Nucleus accumbens (tissue), 56 donors: ENCODE measurements at regions not wholly inside any gene's neighbourhood (a gene's known extent, or its start where the extent isn't known, plus 50 kb on each side); places are given as distances from the start of the nearest gene placed in this dataset.
"Not testable (repeated sequence)": the region's sequence is repeated elsewhere in the genome, so short reads cannot be mapped to it uniquely, and the experiment has no call there.

ENCODE experiments used
- DNase-seq, 56 donors: peaks; one replicate each; lab custom pipeline; 2025; lab: John Stamatoyannopoulos, UW

DNA sequence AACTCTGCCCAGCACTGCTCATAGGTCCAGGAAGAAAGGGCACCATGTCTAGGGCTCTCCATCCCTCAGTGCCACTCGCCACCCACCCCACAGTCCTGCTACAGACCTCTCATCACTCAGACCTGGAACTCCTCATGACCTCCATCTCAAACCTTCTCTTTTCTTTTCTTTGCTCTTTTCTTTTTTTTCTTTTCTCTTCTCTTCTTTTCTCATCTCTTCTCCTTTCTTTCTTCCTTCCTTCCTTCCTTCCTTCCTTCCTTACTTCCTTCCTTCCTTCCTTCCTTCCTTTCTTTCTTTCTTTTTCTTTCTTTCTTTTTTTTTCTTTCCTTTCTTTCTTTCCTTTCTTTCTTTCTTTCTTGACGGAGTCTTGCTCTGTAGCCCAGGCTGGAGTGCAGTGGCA is 122.2 kb downstream of the KLF6 start:
- DNase-seq = no peak

DNA sequence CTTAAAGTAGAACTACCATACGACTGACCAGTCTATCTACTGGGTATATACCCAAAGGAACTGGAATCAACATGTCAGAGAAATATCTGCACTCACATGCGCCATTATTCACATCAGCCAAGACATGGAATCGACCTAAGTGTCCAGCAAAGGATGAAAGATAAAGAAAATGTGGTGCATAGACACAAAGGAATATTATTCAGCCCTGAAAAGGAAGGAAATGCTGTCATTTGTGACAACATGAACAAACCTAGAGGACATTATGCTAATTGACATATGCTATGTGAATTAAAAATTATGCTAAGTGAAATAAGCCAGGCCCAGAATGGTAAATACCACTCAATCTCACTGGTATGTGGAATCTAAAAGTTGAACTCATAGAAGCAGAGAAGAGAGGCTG is 123.7 kb downstream of the KLF6 start:
- DNase-seq = no peak

DNA sequence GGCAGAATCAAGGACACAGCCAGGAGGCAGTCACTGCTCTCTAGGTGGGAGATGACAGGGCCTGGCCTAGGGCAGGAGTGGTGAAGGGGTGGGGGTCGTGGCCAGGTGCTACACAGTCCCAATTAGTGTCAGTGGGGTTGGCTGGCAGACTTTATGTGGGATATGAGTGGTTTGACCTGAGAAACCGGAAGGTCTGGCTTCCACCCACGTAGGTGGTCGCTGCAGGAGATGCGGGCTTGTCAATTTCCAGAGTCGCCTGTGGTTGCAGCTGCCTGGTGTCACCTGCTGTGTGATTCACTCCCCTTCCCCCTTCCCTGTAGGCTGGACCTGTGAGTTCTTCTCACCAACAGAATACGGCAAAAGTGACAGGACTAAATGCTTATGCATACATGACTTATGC is 124.3 kb downstream of the KLF6 start:
- DNase-seq = no peak

DNA sequence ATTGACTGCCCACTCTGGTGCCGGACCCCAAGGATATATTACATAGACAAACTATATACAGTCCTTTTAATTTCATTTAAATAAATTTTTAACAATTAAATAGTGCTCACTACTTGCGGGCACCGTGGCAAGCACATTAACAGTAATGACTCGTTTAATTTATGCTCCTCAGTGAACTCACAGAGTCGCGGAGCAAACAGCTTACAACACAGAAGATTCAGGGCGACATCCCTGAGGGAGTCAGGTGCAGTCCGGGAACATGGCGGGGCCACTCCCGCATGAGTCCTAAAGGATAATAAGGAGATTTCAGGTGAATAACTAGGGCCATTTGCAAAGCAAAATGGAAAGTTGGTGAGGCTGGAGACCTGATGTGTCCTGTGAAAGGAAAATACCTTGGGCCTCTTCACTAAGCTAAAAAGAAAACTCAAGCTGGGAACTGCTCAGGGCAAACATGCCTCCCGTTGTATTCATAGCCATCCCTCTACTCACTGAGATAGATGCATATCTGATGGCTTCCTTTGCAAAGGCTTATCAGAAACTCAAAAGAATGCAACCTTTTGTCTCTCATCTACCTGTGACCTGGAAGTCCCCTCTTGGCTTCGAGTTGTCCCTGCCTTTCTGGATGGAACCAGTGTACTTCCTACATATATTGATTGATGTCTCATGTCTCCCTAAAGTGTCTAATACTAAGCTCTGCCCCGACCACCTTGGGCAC is 125.6 kb downstream of the KLF6 start:
- DNase-seq = no peak

DNA sequence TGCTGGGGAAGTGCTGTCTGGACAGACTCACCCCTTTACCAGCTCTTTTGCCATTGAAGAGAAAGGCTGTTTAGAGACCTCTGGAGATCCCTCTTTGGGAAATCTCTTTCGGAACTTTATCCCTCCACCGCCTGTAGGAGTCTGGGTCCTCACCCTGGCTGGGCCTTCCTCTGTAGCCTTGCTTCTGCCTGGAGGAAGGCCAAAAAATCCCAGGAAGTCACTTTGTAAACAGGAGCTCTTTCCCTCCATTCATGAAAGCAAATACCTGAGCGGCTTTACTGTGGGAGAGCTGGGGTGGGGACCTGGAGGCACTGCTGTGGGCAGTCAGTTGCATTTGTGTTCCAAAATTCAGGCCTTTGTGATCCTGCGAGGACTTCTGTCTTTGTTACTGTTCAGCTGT is 126.2 kb downstream of the KLF6 start:
- no peak for DNase-seq

DNA sequence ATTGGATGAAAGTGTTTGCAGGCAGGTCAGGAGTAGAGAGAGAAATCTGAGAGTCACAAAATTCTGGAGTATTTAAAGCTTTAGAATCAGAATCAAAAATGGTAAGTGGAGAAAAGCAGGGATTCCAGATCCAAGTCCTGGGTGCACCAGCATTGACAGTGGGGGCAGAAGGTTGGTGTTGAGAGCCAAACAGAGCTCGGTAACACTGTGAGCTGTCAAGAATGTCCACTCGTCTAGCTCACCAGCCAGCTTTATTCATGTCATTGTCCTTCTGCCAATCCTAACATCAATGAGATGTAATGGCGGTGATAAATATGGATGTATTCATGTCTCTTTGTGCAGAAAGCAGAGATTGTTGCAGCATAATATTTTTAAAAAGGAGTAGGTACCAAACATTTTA is 128.8 kb downstream of the KLF6 start:
- DNase-seq = no peak

DNA sequence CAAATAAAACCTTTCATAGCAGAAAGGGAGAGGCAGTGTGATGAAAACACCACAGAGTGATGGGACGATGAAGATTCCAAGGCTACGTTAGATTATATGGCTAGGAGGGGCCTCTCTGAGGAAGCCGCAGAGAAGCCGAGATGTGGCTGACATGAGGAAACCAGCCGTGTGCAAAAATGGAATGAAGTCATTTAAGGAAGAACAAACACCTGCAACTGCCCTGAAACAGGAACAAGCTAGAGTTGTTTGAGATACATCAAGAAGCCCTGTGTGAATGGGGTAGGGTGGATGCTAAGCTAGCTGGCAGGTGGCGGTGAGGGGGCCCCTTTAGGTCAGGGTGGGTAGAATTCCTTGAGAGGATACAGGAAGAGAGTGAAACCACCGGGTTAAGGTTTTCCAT is 129.5 kb downstream of the KLF6 start:
- no peak for DNase-seq

DNA sequence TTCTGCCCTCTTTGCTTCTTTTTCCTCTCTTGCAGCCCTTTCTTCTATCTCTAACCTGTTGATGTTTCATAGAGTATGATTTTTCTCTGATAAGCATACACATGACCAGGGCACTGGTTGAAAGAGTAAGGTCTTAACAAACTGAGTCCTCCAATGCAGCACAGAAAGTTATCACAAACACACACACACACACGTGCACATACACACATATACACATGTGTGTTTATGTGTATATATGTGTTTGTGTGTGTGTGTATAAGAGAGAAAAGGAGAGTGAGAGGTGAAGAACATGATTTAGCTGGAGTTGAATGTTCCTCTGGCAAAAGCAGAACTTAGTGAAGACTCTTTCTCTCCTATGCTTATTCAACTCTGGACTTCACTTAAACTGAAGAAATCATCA is 130.0 kb downstream of the KLF6 start:
- DNase-seq = no peak

DNA sequence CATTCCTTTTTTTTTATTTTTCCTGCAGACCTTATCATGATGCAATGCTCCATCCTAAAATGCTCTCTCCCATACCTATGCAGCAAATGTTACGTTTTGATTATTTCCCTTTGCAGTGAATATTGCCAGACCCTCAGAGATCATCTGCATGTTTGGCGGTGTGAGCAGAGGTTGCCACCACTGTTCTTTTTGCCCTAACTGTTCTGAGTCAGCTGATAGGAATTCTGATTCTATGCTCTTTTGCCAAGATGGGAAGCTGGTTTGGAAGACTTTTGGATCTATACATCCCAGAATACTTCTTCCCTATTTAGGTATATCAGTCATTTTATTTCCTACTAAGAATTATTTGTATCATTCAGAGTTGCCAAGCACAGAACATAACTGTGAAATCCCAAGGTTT is 130.5 kb downstream of the KLF6 start:
- DNase-seq = no peak

DNA sequence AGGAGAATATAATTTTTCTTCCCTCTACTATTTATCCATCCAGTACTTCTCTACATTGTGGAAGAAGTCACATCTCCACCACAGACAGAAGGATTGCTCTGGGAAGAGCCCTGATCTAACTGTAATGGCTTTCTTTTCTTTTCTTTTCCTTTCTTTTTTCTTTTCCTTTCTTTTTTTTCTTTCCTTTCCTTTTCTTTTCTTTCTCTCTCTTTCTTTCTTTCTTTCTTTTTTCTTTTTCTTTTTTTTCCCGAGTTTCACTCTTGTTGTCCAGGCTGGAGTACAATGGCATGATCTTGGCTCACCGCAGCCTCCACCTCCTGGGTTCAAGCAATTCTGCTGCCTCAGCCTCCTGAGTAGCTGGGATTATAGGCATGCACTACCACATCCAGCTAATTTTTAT is 131.7 kb downstream of the KLF6 start:
- not testable (repeated sequence) for DNase-seq

DNA sequence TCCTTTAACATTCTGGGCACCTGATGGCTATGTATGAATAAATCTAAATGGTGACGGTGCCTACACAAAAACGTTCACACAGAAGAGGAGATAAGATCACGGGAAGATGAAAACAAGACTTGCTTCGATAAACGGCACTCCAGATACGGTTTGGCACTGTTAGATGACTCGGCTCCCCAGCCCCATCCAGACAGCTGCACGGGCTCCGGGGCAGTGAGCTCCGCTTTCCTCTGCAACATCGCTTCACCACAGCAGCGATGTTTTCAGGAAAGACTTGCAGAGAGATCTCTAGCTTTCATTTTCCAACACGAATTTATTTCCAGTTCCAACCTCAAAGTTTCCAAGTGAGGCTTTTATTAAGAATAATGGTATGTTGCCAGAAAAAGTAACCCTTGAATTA is 132.1 kb downstream of the KLF6 start:
- DNase-seq = no peak

DNA sequence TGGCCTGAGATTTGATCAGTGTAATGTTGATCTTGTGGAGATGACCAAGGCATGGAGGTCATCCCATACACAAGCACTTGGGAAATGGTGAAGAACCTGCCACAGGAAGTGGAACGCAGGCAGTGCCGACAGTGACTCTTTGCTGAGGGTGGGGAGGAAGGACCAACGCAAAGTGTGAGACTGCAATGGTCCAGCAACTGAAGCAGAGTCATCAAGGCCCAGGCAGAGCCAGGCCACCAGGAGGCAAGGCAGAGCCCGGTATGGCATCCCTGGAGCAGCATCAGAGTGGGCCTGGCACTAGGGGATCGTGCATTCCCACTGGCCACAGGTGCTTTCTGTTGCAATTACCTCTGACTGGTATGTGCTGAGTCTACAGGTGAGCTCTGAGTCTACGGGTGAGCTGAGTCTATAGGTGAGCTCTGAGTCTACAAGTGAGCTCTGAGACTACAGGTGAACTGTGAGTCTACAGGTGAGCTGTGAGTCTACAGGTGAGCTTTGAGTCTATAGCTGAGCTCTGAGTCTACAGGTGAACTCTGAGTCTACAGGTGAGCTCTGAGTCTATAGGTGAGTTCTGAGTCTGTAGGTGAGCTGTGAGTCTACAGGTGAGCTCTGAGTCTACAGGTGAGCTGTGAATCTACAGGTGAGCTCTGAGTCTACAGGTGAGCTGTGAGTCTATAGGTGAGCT is 132.9 kb downstream of the KLF6 start:
- DNase-seq = no peak

DNA sequence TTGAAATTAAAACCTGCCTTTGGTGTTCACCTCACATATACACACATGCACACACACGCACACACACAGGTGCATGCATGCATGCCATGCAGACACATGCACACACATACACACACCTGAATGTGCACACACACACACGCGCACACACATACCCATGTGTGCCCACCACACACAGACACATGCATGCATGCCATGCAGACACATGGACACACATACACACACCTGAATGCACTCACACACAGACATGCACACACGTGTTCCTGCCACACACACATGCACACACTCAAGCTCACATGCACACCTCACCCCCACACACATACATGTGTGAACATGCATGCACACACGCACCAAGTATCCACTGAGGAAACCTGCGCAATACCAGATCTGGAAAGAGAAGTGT is 136.4 kb downstream of the KLF6 start:
- no peak for DNase-seq

DNA sequence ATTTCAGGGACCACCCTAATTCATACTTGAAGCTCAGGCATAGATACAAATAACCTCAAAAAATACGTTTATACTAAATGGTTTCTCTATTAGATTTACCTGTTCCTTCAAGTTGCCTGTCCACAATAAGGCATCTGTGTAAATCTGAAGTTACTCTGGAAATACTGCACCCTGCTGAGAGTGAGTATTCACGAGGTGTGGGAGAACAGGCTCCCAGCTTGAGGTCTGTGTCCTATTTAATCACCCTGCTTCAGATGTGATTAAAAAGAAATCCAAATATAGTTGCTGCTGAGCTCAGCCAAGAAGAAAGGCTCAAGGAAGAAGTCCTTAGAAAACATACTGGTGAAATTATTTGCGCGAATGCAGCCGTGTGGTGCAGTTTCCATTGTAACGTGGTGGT is 136.8 kb downstream of the KLF6 start:
- no peak for DNase-seq

DNA sequence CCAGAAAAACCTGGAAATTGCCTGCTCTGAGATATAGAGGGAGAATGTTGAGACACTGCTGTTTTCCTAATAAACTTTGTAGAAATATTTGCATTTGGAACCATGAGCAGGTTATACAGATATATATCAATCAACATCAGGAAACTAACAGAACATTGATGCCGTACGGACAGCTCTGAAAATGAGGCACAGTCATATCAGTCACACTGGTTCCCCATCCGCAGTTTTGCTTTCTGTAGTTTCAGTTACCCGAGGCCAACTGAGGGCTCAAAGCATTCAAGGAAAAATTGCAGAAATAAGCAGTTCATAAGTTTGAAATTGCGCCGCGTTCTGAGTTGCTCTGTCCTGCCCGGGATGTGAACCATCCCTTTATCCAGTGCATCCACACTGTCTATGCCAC is 137.9 kb downstream of the KLF6 start:
- DNase-seq = no peak

DNA sequence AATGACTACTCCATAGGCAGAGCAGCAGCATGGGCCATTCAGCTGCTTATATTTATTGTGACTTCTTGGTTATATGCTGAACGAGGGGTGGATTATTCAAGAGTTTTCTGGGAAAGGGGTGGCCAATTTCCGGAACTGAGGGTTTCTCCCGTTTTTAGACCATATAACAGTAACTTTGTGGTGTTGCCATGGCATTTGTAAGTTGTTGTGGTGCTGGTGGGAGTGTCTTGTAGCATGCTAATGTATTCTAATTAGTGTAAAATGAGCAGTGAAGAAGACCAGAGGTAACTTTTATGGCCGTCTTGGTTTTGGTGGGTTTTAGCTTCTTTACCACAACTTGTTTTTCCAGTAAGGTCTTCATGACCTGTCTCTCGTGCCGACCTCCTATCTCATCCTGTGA is 139.6 kb downstream of the KLF6 start:
- DNase-seq = no peak

DNA sequence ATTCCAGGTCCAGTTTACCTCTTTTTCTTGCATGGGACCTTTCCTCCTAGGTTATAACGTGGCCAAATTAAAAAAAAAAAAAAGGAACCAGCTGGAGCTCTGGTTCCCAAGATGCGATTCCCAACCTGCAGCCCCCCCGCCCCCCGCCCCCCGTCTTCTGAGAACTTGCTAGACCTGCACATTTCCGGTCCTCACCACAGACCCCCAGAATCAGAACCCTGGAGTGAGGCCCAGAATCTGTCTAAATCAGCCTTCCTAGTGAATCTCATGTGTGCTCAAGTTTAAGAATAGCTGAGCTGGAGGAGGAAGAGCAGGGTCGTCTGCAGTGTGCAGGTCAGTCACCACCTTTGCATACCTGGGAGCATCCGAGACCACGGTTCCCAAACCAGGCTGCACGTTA is 144.2 kb downstream of the KLF6 start:
- no peak for DNase-seq

DNA sequence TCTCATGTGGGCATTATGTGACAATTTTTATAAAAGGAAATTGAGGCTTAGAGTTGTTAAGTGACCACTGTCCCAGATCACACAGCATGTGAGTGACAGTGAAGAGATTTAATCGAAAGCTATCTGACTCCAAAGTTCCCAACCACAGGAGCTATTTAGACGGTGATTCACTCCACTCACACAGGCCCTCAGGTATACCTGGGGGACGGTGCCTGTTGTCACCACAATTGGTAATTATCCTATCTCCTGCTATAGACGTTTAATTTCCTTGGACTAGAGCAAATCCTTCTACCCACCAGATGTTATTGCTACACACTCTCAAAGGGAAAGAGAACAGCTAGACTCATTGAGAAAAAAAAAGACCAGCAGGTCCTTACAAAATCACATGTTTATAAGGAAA is 145.5 kb downstream of the KLF6 start:
- DNase-seq = no peak

DNA sequence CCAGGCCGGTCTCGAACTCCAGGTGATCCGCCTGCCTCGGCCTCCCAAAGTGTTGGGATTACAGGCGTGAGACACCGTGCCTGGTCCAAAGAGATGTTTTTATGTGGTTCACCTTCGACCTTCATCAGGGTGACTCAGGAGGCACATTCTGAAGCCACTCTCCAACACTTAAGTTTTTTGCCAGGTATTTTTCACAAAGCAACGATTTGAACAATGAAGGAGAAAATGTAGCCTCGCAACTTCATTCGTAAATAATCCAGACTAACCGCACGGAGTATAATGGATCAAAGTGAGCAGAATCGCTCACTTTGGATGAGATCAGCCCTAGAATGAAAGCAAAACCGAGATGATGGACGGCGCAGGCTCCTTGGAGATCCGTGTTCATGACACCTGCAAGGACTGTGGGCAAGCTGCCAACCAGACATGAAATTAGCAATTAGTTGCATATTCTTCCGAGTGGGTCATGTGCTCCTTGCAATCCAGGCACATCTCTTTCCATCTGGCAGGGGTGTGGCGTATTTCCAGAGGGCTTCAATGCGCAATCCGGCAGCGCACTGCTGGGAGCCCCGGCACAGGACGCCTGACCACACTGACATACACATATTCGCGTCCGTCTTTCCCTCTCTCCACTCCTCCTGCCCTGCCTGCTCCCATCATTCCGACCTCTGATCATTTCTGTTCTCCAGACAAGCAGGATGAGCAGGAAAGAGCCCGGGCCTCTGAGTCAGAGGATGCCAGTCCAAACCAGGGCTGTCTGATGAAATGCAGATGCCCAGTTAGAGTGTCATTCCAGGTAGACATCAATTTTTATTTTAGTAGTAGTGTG is 148.4 kb downstream of the KLF6 start:
- no peak for DNase-seq

DNA sequence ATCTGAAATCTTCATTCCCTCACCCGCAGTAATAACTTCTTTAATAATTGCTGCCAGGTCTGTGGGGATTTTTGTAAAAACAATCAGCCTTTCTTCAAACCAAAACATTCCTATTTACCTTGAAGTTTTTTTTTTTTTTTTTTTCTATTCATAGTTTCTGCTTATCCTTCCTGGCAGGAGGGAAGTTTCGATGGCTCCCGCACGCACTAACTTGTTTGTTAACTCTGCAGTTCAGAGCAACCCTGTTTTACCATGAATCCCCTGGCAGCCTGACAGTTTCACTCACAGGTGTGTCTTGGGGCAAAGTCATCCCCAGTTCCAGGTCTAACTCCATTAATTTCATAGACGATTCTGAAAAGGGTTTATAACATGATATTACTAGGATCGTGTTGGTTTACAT is 149.3 kb downstream of the KLF6 start:
- no peak for DNase-seq

DNA sequence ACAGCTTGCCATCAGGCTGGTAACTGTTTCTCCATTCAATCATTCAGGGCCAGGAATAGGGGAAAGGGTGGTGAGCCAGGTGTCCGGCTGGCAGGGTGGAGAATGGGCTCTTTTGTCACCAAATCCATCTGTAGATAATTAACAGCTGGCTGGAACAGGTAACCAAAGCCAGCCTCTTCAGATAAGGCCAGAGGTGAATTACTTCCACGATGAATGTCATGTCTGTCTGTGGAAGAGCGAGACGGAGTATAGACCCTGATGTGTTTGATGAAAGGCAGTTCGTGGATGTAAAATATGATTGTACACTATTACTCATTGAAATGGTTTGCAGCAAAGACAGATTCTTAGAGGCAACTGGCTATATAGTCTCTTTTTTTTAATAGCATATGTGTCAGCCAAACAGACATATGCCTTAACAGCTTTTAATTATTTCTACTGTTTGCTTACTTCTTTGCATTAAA is 149.8 kb downstream of the KLF6 start:
- no peak for DNase-seq

DNA sequence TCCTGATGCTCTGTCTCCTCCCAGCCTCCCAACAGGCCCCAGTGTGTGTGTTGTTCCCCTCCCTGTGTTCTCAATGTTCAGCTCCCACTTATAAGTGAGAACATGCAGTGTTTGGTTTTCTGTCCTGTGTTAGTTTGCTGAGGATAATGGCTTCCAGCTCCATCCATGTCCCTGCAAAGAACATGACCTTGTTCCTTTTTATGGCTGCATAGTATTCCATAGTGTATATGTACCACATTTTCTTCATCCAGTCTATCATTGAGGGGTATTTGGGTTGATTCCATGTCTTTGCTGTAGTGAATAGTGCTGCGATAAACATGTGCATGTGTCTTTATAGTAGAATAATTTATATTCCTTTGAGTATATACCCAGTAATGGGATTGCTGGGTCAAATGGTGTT is 150.4 kb downstream of the KLF6 start:
- DNase-seq = not testable (repeated sequence)
